ENCODE measurements at regions not wholly inside any gene's neighbourhood (a gene's known extent, or its start where the extent isn't known, plus 50 kb on each side); places are given as distances from the start of the nearest gene placed in this dataset.

- TF ChIP-seq ZNF416 (CRISPR knock-in tag; IDR thresholded peaks at IDR 0.05) (no peak), CTCF (IDR thresholded peaks at IDR 0.05) (no peak), IRF1 (CRISPR knock-in tag; IDR thresholded peaks at IDR 0.05) (no peak), CBFB (CRISPR knock-in tag; IDR thresholded peaks at IDR 0.05; ENCODE audit: low read depth) (no peak), OVOL2 (CRISPR knock-in tag; IDR thresholded peaks at IDR 0.05; ENCODE audit: borderline replicate concordance) (no peak), ZNF425 (CRISPR knock-in tag; conservative IDR thresholded peaks at IDR 0.05) (no peak), CREB1 (CRISPR knock-in tag; IDR thresholded peaks at IDR 0.05) (no peak), MAX (CRISPR knock-in tag; IDR thresholded peaks at IDR 0.05) (no peak), MLX (CRISPR knock-in tag; IDR thresholded peaks at IDR 0.05) (no peak), ESRRA (CRISPR knock-in tag; IDR thresholded peaks at IDR 0.05; ENCODE audit: borderline replicate concordance) (no peak), SP1 (CRISPR knock-in tag; conservative IDR thresholded peaks at IDR 0.05) (no peak), JUN (CRISPR knock-in tag; IDR thresholded peaks at IDR 0.05) (no peak), ATF6 (CRISPR knock-in tag; IDR thresholded peaks at IDR 0.05) (no peak)
These were observed 689.3 kb downstream of the NR4A2 start for GRCh38 chr2:155643056-155643775.
